Testis (tissue), 2 donors: ENCODE measurements at regions not wholly inside any gene's neighbourhood (a gene's known extent, or its start where the extent isn't known, plus 50 kb on each side); places are given as distances from the start of the nearest gene placed in this dataset.

Source experiments
- DNase-seq: peaks from one replicate; pipeline ENCODE4 v3.0.0-alpha.2; 2019
- H3K27ac ChIP-seq, 2 donors: fragments of 200-600 bp; sonication (generic); one replicate each; pipeline ENCODE4 v1.5.1; 2019
- H3K27me3 ChIP-seq: fragments of 200-600 bp; sonication (generic); one replicate; pipeline ENCODE4 v1.5.1; 2019
- H3K36me3 ChIP-seq: fragments of 200-600 bp; sonication (generic); one replicate; pipeline ENCODE4 v1.5.1; 2017; ENCODE audit warnings: low read depth; ENCODE audit errors: missing control alignments
- H3K4me1 ChIP-seq: fragments of 200-600 bp; sonication (generic); one replicate; pipeline ENCODE4 v1.5.1; 2019
- H3K4me3 ChIP-seq, 2 donors: fragments of 200-600 bp; sonication (generic); one replicate each; pipeline ENCODE4 v1.5.1; 2017 to 2019
- H3K9me3 ChIP-seq: fragments of 200-600 bp; sonication (generic); one replicate; pipeline ENCODE4 v1.5.1; 2017
- POLR2A ChIP-seq: fragments of 450-650 bp; IDR thresholded peaks from one replicate; pipeline ENCODE4 v1.6.1; 2017; ENCODE audit warnings: antibody characterized with exemption, mild to moderate bottlenecking, moderate library complexity
- WGBS, 2 donors: methylation state at CpG; one replicate each; pipeline ENCODE4 v1.1.5; 2018; 5-methylcytosine and 5-hydroxymethylcytosine counted together
- intact Hi-C: fragments of 100-400 bp; cut with DNase I; formaldehyde crosslinking; loops from one replicate; pipeline ENCODE4 v1.15.1; 2023; ENCODE audit warnings: low total_unique reads
- TF ChIP-seq, protein P1 (sequence below), 3 experiments: fragments of 450-650 bp in 2 of 3; fragments of 200-600 bp in 1 of 3; sonication (generic) in 1 of 3; IDR thresholded peaks; one replicate each; pipeline ENCODE4 v1.5.1; 2016 to 2019; ENCODE audit warnings: antibody characterized with exemption in 3 of 3, mild to moderate bottlenecking in 2 of 3, moderate library complexity in 1 of 3

DNA sequence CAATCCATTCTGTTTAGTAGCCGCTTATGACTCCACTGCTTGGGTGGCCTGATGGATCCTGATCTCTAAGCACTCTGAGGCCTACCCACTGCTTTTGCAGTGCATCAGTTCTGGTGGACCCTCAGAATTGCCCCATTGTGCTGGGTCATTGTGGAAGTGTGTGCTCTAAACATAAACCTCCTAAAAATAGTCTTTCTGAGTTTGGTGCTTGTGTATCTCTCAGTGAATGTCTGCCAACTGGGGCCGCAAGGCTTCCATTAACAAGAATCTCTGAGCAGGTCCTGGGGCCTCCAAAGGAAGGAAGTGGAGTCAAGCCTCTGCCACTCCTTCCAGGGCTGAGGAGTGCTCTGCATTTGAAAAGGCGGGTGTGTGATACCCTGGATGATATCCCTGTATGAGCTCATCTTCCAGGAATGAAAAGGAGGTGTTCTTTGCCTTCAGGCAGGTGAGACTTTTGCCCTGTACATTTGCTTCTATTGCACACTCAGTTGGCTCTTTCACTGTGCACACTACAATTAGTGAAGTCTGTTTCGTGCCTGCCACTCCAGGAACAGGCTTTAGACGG is 80.0 kb upstream of the CACNA2D3 start:
- intact Hi-C loops: no loop called here
- WGBS, 2 donors: 91 to 92% methylated on average over 4 to 5 of the region's 5 CpGs
- no peak for DNase-seq
- Histone ChIP-seq H3K36me3 (no peaks in the 10 kb centered on the region), H3K27me3 (no peaks in the 10 kb centered on the region), H3K4me1 (peaks cover 7% of the 10 kb centered on the region), H3K27ac (no peak overlapping the region), H3K4me3 (no peak overlapping the region), H3K9me3 (no peaks in the 10 kb centered on the region)
- TF ChIP-seq, protein P1, sequence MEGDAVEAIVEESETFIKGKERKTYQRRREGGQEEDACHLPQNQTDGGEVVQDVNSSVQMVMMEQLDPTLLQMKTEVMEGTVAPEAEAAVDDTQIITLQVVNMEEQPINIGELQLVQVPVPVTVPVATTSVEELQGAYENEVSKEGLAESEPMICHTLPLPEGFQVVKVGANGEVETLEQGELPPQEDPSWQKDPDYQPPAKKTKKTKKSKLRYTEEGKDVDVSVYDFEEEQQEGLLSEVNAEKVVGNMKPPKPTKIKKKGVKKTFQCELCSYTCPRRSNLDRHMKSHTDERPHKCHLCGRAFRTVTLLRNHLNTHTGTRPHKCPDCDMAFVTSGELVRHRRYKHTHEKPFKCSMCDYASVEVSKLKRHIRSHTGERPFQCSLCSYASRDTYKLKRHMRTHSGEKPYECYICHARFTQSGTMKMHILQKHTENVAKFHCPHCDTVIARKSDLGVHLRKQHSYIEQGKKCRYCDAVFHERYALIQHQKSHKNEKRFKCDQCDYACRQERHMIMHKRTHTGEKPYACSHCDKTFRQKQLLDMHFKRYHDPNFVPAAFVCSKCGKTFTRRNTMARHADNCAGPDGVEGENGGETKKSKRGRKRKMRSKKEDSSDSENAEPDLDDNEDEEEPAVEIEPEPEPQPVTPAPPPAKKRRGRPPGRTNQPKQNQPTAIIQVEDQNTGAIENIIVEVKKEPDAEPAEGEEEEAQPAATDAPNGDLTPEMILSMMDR (IDR thresholded peaks at IDR 0.05): no peak
- no peak for TF ChIP-seq POLR2A

DNA sequence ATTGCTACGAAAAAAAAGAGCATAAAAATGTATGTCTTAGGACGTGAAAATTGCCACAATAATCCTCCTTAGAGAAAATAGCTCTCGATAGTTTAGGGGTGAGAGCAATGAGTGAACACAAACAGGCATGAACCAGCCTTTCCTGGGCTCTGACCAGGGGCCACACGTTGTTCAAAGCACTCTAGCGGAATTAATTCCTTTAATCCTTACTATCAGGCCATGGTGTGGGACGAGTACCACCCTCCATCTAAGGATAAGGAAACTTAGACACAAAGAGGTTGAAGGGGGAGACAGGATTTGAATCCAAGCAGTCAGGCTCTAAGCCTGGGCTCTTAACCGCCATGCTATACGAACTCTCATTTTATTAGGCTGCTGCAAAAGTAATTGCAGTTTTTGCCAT is 81.9 kb upstream of the CACNA2D3 start:
- no peak overlapping the region for H3K27ac ChIP-seq
- no peaks in the 10 kb centered on the region for H3K27me3 ChIP-seq
- WGBS, 2 donors: 76 to 91% methylated on average over 8 of the region's 8 CpGs
- intact Hi-C loops: no loop called here
- H3K36me3 ChIP-seq: no peaks in the 10 kb centered on the region
- peaks cover 6% of the 10 kb centered on the region for H3K4me1 ChIP-seq
- no peaks in the 10 kb centered on the region for H3K9me3 ChIP-seq
- DNase-seq: no peak
- H3K4me3 ChIP-seq: no peak overlapping the region
- TF ChIP-seq POLR2A: no peak
- TF ChIP-seq, protein P1 (IDR thresholded peaks at IDR 0.05): no peak

DNA sequence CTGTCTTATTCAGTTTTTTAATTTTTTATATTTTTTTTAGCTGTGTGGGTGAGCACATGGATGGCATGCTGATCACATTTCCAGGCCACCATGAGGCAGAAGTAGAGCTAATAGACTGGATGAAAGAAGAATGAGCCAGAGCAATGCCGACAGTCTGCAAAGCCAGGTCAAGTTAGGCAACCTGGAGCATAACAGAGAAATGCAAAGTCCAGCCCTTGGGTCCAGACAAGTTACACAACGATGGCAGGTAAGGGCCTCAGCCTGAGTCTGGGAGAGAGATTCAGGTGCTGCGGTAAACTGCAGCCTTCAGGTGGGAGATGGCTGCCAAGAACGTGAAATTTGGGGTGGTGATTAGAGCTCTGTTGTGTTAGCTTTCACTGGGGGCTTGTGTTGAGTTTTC is 84.0 kb upstream of the CACNA2D3 start:
- 89 to 90% methylated on average over 4 of the region's 4 CpGs for WGBS, 2 donors
- intact Hi-C loops: no loop called here
- no peak for TF ChIP-seq POLR2A
- TF ChIP-seq, protein P1 (IDR thresholded peaks at IDR 0.05): no peak

DNA sequence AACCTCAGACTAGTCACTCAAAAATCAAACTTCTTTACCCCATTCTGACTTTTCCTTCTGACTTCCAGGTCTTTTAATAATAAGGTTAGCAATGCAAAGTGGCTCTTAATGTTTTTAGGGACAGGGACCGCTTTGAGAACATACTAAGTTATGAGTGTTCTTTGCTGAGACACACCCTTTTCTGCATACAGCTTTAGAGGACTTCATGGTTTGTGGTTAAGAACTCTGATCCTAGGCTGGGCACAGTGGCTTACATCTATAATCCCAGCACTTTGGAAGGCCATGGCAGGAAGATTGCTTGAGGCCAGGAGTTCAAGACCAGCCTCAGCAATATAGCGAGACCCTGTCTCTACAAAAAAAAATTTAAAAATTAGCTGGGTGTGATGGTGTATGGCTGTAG is 85.8 kb upstream of the CACNA2D3 start:
- TF ChIP-seq, protein P1 (IDR thresholded peaks at IDR 0.05): no peak
- TF ChIP-seq POLR2A: no peak

More for the DNA sequence above, 84.0 kb upstream of the CACNA2D3 start:
- no peak for DNase-seq
- Histone ChIP-seq H3K27ac (no peak overlapping the region), H3K4me1 (no peaks in the 10 kb centered on the region), H3K36me3 (no peaks in the 10 kb centered on the region), H3K27me3 (no peaks in the 10 kb centered on the region), H3K9me3 (no peaks in the 10 kb centered on the region), H3K4me3 (no peak overlapping the region)

DNA sequence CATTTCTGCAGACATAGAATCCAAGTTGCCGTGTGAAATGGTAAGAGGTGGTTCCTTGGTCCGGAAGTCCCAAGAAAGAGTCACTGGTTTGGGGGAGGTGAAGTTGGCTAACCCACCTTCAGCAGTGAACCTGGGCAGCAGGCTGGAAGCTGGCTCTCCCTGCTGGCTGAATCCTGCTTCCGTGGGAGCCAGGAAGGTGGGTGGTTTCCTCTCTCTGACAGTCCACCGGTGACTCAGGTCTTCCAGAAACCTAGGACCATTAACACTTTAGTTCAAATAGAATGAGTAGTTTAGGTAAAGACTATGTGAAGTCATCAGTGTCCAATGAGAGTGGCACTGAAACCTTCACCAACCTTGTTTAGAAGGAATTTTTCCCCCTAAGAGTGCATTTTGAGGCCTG is 87.4 kb upstream of the CACNA2D3 start:
- Histone ChIP-seq H3K4me3 (no peak overlapping the region), H3K27me3 (no peaks in the 10 kb centered on the region), H3K9me3 (no peaks in the 10 kb centered on the region), H3K27ac (no peak overlapping the region), H3K36me3 (no peaks in the 10 kb centered on the region), H3K4me1 (no peaks in the 10 kb centered on the region)
- intact Hi-C loops: no loop called here
- no peak for TF ChIP-seq POLR2A
- TF ChIP-seq, protein P1 (IDR thresholded peaks at IDR 0.05): no peak
- 70 to 83% methylated on average over 4 of the region's 4 CpGs for WGBS, 2 donors
- DNase-seq: no peak

More for the DNA sequence above, 85.8 kb upstream of the CACNA2D3 start:
- H3K36me3 ChIP-seq: no peaks in the 10 kb centered on the region
- intact Hi-C loops: no loop called here
- no peaks in the 10 kb centered on the region for H3K4me1 ChIP-seq
- no peaks in the 10 kb centered on the region for H3K27me3 ChIP-seq
- WGBS, 2 donors: 92 to 97% methylated on average over 2 of the region's 2 CpGs
- H3K4me3 ChIP-seq: no peak overlapping the region
- DNase-seq: no peak
- no peak overlapping the region for H3K27ac ChIP-seq
- no peaks in the 10 kb centered on the region for H3K9me3 ChIP-seq
